Left lobe of liver (tissue), 2 donors: ENCODE measurements at regions not wholly inside any gene's neighbourhood (a gene's known extent, or its start where the extent isn't known, plus 50 kb on each side); places are given as distances from the start of the nearest gene placed in this dataset.
"Not testable (repeated sequence)": the region's sequence is repeated elsewhere in the genome, so short reads cannot be mapped to it uniquely, and the experiment has no call there.

Source experiments
- ATAC-seq: fragments of 200-7000 bp; cut with Tn5 transposase; one replicate; pipeline ENCODE4 v1.9.1; 2020; ENCODE audit warnings: mild to moderate bottlenecking, moderate library complexity
- DNase-seq: peaks from one replicate; pipeline ENCODE4 v3.0.0-alpha.2; 2020; ENCODE audit warnings: low spot score
- donor health status: DM: no; HTN: no; CAD: no; lungs with moderate emphysema.
- donor health status: DM: no; HTN: yes; CAD: no.

DNA sequence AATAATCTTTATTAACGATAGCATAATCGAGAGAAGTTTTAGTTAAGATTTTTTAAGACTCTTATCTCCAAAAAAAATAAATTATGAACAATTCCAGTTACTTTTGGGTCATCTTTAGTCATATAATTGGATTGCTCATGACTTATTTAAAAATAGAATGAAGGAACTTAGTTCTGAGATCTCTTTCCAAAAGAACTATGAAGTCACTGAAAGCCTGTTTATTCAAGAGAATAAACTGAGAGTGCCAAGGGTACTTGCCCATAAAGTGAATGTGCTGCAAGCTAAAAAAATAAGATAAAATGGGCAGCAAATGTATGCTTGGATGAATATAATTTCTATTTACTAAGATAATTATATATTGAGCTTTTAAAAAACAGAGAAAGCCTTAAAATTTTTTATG is 176.5 kb upstream of the PLSCR5 start:
- no peak for DNase-seq
- no peak for ATAC-seq

DNA sequence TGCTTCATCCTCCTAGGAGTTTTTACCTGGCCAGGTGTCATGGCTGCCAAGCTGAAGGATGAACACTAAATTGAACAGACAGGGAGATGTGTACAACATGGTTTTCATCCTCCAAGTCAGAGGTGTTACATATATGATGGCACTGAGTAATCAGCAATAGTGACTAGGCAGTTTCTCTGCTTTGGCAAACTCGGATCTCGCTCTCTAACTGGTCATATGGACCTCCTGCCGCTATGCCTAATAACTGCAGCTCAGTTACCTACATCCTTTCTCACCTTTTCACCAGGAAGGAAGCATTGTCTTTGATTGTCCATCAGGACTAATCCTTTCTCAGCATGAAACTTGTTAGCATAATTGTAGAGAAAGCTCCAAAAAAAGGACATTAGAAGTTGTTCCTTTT is 175.9 kb upstream of the PLSCR5 start:
- no peak for ATAC-seq
- no peak for DNase-seq

DNA sequence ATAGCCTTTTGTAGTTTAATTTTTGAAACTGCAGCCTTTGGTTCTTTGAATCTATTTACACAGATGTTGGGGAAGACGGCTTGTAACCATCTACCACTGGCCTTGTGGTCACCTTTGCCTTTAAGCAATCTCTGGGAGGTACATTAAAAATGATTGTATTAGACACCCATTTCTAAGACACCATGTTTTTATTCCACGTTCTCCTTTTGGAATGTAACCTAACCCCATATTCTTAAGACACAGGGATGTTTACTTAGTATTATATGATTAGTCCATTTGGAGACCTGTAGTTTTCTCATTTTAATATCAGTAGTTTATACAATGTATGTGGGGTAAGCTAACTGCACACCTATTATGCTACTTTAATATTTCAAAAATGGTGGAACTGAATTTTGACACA is 175.1 kb upstream of the PLSCR5 start:
- no peak for ATAC-seq
- no peak for DNase-seq

DNA sequence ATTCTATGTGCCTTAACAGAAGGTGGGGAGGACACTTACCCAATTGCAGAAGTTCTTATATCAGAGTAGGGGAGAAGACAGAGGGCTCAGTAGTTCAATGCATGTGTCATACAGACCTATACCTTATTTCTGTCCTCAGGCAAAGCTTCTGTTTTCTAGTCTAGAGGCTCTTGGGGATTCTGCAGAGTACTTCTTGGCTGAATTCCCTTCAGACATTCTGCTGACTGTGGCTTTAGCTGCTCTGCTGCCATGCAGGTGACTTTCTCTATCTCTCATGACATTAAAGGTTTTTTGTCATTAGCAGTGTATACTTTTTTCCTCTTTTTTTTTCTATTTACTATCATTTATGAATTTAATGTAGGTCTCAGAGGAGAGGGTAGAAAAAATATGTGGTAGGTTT is 172.8 kb upstream of the PLSCR5 start:
- no peak for ATAC-seq
- DNase-seq = no peak

DNA sequence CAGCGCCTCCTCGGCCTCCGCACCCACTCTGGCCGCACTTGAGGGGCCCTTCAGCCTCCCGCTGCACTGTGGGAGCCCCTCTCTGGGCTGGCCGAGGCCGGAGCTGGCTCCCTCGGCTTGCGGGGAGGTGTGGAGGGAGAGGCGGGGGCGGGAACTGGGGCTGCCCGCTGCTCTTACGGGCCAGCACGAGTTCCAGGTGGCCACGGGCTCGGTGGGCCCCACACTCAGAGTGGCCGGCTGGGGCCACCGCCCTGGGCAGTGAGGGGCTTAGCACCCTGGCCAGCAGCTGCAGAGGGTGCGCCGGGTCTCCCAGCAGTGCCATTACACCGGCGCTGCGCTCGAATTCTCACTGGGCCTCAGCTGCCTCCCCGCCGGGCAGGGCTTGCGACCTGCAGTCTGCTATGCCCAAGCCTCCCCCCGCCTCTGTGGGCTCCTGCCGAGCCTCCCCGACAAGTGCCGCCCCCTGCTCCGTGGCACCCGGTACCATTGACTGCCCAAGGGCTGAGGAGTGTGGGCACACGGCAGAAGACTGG is 167.1 kb upstream of the PLSCR5 start:
- ATAC-seq (no peak), DNase-seq (no peak)

DNA sequence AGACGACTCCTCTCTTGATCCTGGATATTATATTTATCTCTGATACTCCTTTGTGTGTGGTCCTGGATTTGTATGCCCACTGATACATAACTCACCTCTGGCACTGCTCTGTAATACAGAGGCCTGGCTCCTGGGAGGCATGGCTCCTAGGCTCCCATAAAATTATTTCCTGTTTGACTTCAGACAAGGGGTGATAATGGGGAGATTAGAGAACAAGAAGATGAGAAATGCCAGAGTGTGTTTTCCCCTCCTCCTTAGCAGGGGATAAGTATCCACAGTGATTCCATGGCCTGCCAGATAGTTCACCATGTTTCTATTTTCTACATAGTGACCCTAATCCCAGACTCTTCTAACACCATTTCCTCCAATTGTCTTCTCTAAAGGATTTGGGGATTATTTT is 165.7 kb upstream of the PLSCR5 start:
- no peak for ATAC-seq
- DNase-seq = no peak

DNA sequence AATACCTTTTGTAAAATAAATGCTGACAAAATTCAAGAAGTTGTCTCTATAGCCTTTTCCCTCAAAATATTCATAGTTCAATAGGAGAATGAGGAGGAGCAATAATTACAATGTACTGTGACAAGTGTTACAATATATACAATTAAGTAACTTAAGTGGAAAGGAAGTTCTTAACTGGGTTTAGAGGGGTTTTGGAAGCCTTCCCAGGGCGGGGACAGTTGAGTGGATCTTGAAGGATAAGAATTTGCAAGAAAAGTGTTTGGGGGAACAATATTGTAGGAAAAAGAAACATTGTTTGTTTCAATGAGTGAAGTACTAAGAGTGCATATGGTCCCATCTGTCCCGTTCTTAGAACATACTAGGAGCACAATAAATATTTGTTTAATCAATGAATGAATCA is 165.2 kb upstream of the PLSCR5 start:
- ATAC-seq (no peak), DNase-seq (no peak)

DNA sequence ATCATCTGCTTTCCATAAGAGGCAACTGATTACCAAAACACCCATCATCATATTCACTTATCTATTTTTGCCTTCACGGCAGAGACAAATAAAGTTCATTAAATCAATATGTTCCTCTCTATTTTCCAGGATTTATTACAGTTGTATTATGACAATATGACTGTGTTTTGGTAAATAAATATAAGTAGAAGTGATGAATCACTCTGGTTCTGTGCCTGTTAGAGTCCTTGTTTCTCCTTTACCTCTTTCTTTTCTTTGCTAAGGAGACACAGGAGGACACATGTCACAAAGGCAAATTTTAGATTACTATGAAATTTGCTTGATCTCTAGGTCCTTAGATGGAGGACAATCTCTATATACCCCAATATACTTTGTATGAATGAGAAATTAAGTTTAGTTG is 152.6 kb upstream of the PLSCR5 start:
- ATAC-seq (no peak), DNase-seq (no peak)

DNA sequence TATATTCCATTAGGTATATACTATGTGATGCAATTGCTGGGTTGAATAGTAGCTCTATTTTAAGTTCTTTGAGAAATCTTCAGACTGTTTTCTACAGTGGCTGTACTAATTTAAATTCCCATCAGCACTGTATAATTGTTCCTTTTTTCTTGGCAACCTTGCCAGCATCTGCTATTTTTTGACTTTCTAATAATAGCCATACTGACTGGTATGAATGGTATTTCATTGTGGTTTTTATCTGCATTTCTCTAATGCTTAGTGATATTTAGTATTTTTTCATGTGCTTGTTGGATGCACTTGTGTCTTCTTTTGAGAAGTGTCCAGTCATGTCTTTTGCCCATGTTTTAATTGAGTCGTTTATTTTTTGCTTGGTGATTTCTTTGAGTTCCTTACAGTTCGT is 145.1 kb upstream of the PLSCR5 start:
- no peak for ATAC-seq
- no peak for DNase-seq

DNA sequence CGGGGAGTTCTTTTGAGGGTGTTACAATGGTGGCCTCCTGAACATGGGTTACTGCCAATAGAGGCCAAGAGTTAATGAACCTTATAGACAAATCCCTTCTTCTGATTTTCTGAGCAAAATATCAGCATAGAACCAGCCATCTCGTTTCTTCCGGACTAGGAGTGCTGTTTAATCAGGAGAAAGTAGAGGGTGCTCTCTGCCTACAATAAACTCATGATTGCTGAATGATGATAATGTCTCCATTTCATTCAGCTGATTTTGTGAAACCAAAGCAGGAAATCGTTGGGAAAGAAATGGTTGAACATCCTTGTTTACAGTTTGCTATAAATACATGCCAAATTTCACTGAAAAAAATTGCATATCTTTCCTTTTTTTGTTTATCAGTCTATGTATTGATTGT is 142.8 kb upstream of the PLSCR5 start:
- no peak for DNase-seq

DNA sequence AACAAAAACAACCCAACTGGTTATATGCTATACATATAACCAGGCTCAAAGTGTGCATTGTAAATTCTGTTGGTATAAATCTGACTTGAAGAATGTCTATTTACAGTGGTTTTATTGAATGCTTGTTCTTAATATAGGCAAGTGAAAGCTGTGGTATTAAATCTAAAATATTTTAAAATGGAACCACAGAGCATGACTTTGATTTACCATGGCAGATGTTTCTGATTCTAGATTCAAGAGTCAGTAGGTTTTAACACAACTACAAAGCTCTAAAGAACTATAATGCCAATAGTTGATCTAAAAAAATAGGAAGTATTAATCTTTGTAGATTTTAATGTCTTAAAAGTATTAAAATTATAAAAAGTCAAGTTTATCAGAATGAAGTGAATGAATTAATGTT is 141.9 kb upstream of the PLSCR5 start:
- DNase-seq (no peak), ATAC-seq (no peak)

More for the DNA sequence above, 142.8 kb upstream of the PLSCR5 start:
- no peak for ATAC-seq

DNA sequence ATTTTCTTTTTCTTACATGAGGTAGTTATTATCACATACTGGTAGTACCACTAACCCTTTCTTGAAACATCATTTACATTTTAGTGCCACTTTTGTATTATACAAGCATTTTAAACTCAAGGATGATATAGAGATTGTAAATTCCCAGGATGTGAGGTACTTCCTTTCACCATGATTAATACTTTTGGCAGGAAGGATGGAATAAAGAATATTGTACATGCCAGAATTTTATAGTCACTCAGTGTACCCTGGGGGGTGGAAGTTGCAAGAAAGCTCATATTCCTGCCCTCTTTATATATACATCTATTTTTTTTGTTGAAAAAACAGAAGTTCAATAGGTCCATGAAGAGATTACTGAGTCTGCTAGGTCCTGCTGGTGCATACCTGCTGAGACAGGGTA is 141.0 kb upstream of the PLSCR5 start:
- DNase-seq (no peak), ATAC-seq (no peak)

DNA sequence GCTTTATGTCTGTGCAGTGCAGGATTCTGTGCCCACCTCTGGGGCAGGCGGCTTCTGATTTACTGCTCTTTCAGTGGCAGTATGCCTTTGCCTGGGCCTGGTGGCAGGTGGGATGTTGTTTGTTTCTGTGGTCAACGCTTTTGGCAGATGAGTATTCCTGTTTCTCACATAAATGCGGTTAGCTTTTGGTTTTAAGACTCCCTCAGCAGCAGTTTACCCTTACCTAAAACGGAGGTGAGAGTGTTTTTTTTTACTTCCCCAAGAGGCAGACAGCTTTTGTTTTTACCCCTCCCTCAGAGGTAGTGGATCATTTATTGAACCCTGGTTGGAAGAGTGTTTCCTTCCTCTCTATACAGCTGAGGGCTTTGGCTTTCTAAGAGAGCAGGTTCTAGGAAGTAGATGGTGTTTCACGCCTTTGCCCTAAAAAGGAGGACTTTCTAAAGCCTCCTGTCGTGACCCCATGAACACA is 134.1 kb upstream of the PLSCR5 start:
- ATAC-seq = no peak

DNA sequence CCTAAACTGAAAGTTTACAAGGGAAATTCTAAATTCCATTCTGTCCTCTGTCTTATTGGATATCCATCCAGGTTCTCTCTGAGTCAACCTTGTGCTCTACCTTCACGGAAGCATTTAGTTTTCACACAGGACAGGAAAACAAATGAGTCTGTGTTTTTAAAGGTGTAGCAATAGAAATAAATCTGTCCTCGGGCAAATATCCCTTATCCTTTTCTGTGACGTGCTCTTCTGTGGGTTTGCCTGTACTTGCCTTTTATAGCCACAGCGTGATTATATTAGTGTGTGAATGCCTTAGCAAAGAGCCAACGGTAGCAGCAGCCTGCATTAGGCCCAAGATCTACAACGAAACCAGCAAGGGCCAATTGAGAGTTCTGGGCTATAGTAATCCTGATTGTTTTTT is 127.2 kb upstream of the PLSCR5 start:
- DNase-seq (no peak), ATAC-seq (no peak)

More for the DNA sequence above, 134.1 kb upstream of the PLSCR5 start:
- DNase-seq = no peak

DNA sequence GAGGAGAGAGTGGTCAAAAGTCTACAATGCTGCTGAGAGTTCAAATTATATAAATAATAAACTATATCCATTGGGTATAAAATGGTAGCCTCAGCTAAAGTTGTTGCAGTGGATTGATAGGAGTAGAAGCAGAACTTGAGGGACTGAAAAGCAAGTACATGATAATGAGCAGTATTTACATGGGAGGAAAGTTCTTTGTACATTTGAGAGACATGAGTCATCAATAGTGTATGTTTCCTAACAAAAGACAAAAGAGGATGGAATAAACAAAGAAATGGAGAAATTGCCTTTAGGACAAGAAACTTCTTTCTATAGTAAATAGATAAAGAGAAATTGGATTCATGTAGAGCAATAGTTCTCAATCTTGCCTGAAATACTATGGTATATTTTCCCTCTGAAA is 110.0 kb upstream of the PLSCR5 start:
- ATAC-seq (no peak), DNase-seq (no peak)

DNA sequence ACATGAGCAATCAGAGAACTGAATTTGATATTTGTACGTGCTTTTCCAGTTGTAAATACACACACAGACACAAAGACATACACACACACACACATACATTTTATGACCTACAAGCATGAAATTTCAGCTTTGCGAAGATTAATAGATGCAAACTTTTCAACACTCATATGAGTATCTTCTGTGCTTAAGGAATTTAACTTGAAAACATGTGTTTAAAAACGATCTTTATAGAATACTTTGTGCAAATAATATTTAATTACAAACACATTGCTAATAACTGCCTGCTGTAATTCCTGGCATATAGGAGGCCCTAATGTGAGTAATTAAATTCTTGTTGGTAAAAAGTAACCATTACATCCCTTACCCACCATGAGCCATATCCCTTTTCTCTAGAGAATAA is 107.7 kb upstream of the PLSCR5 start:
- no peak for DNase-seq
- no peak for ATAC-seq

DNA sequence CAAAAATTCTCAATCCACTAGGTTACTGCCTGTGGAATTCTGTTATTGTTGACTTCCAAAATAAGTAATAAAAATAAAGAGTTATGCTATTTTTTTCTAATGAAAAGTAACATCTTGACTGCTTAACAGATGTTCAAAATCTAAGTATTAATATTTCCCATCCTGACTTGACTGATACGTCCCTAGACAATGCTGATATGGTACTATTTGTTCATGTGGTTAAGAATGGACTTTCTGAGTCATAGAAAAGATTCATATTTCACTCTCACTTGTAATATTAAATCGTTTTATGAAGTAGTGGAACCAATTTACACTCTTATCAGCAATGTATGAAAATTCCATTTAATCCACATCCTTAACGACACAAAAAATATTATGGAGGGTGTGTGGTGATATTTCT is 104.8 kb upstream of the PLSCR5 start:
- no peak for ATAC-seq
- no peak for DNase-seq

DNA sequence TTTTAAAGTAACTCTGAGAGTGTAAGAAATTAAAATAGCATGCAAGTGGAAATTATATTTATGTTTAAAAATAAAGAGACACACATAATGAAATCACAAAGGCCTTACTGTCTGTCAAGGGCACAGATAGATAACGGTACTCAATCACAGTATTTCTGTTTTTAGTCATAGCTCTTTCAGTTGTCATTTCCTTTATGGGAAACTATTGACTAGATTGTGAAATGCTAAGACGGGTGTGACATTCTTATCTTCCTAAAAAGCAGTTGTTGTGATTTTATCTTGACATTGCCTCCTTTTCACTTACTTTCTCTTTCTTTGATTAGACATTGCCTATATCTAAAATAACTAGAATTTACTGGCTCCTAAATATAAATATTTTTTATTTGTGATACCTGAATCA is 100.1 kb upstream of the PLSCR5 start:
- DNase-seq (no peak), ATAC-seq (no peak)

DNA sequence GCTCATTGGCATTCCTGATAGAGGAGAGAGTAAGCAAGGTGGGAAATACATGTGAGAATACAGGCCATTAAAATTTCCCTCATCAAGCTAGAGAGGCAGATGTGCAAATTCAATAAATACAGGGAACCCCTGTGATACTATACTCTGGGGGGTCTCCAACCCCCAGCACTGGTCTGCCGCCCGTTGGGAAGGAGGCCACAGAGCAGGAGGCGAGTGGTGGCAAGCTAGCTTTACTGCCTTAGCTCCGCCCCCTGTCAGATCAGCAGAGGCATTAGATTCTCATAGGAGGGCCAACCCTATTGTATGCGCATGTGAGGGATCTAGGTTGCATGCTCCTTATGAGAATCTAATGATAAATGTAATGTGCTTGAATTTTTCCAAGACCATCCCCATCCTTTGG is 97.1 kb upstream of the PLSCR5 start:
- no peak for ATAC-seq
- DNase-seq = no peak

DNA sequence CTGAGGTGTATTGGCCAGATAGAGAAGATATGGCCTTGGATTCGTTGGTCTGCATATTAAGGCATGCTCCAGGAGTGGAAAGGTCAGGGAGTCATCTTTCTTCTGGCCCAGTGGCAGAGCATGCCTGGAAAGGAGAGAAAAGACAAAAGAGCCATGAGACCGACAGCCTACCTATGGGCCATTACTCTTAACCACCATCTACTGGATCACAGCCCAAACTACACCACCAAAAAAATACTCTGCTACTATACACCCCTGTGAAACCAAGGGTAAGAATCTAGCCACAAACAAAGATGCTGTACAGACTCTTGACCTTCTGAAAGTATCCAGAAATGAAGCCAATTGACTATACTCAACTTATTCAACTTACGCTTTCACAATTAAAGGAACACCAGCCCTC is 96.1 kb upstream of the PLSCR5 start:
- no peak for DNase-seq
- no peak for ATAC-seq

DNA sequence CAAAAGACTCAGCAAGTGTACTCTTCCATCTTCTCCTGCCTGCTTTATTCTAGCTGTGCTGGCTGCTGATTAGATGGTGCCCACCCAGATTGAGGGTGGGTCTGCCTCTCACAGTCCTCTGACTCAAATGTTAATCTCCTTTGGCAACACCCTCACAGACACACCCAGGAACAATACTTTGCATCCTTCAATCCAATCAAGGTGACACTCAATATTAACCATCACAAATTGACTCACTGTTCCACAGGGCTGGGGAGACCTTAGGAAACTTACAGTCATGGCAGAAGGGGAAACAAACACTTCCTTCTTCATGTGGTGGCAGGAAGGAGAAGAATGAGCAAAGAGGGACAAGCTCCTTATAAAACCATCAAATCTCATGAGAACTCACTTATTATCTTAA is 94.9 kb upstream of the PLSCR5 start:
- not testable (repeated sequence) for DNase-seq, ATAC-seq

DNA sequence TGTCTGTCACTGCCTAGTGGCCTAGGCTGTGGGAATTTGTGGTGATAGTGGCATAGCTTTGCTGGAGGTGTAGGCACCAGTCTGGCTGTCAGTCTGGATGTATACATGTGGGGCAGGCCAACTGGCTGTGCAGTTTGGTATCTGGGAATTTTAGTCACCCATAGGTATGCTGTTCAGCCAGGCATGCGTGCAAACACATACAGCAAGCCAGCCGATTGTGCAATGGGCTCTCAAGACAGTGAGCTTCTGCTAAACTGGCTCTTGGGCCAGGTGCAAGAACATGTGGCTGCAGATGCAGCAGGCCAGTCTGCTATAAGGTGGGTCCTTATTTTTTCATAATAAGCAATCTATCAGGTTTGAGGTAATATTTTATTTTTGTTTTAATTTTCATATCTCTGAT is 87.1 kb upstream of the PLSCR5 start:
- ATAC-seq (no peak), DNase-seq (no peak)

DNA sequence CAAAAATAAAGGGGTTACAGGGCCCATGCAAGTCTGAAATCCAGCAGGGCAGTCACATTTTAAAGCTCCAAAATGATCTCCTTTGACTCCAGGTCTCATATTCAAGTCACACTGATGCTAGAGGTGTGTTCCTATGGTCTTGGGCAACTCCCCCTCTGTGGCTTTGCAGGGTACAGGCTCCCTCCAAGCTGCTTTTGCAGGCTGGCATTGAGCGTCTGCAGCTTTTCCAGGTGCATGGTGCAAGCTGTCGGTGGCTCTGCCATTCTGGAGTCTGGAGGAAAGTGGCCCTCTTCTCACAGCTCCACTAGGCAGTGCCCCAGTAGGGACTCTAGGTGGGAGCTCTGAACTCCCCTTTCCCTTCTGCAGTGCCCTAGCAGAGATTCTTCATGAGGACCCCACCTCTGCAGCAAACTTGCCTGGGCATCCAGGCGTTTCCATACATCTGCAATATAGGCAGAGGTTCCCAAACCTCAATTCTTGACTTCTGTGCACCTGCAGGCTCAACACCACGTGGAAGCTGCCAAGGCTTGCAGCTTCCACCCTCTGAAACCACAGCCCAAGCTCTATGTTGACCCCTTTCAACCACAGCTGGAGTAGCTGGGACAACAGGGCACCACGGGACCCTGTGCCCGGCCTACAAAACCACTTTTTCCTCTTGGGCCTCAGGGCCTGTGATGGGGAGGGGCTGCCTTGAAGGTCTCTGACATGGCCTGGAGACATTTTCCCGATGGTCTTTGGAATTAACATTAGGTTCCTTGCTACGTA is 80.1 kb upstream of the PLSCR5 start:
- no peak for DNase-seq

More for the DNA sequence above, 80.1 kb upstream of the PLSCR5 start:
- no peak for ATAC-seq
